ENCODE measurements at regions not wholly inside any gene's neighbourhood (a gene's known extent, or its start where the extent isn't known, plus 50 kb on each side); places are given as distances from the start of the nearest gene placed in this dataset.
A peak's percentile ranks its signal among the peaks of the same experiment; 100 is the strongest.
"Not testable (repeated sequence)": the region's sequence is repeated elsewhere in the genome, so short reads cannot be mapped to it uniquely, and the experiment has no call there.

- no peak for DNase-seq
These were observed 51.2 kb upstream of the THRB start for GRCh38 chr3:24545887-24546286.

GRCh38 chr3:24548278-24548677 is 53.6 kb upstream of the THRB start:
- DNase-seq = no peak

GRCh38 chr3:24550588-24550987 is 55.9 kb upstream of the THRB start:
- DNase-seq = no peak

GRCh38 chr3:24551626-24552025 is 57.0 kb upstream of the THRB start:
- DNase-seq = no peak

GRCh38 chr3:24562895-24563294 is 68.2 kb upstream of the THRB start:
- DNase-seq = no peak

GRCh38 chr3:24565053-24565452 is 70.4 kb upstream of the THRB start:
- DNase-seq = no peak

- no peak for DNase-seq
These were observed 71.0 kb upstream of the THRB start for GRCh38 chr3:24565656-24566055.

- DNase-seq = no peak
These were observed 72.3 kb upstream of the THRB start for GRCh38 chr3:24566927-24567326.

GRCh38 chr3:24572409-24572808 is 77.8 kb upstream of the THRB start:
- not testable (repeated sequence) for DNase-seq

GRCh38 chr3:24573576-24573975 is 78.9 kb upstream of the THRB start:
- DNase-seq = no peak

GRCh38 chr3:24578324-24578723 is 83.7 kb upstream of the THRB start:
- DNase-seq = no peak

GRCh38 chr3:24578951-24579421 is 84.3 kb upstream of the THRB start:
- DNase-seq = peak; percentile 27

GRCh38 chr3:24582431-24583403 is 88.1 kb upstream of the THRB start:
- DNase-seq = peak; percentile 50

GRCh38 chr3:24586920-24587319 is 92.3 kb upstream of the THRB start:
- no peak for DNase-seq

GRCh38 chr3:24588629-24589512 is 94.2 kb upstream of the THRB start:
- DNase-seq = no peak

- no peak for DNase-seq
These were observed 94.8 kb upstream of the THRB start for GRCh38 chr3:24589513-24589851.

GRCh38 chr3:24589931-24590880 is 95.6 kb upstream of the THRB start:
- no peak for DNase-seq

GRCh38 chr3:24591191-24591590 is 96.5 kb upstream of the THRB start:
- no peak for DNase-seq

- no peak for DNase-seq
These were observed 97.3 kb upstream of the THRB start for GRCh38 chr3:24591661-24592555.

GRCh38 chr3:24594161-24594560 is 99.5 kb upstream of the THRB start:
- DNase-seq = no peak

GRCh38 chr3:24595796-24596195 is 101.1 kb upstream of the THRB start:
- no peak for DNase-seq

All from hematopoietic multipotent progenitor cell treated with erythropoietin and hydrocortisone succinate and interleukin-3 and kit ligand, for 8 days (in vitro differentiated cells).